ENCODE measurements at regions not wholly inside any gene's neighbourhood (a gene's known extent, or its start where the extent isn't known, plus 50 kb on each side); places are given as distances from the start of the nearest gene placed in this dataset.

DNA sequence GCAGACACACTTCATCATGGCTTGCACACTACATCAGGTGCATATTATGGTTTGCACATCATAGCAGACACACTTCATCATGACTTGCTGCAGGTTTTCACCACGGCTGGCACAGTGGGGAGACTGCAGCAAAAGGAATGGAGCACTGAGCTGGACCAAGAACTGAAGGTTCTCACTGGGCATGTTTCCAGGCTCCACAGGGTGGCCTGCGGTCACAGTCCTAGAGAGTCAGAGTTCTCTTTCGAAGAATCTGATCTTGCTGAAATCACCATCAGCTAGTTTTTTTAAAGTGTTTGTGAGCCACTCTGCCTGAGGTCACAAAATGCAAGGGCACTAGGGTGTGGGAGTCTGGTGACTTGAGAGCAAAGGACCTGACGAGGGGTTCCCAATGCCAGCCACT, 140.4 kb upstream of the NPY start:
- DNase-seq (ENCODE audit: low read depth) = no peak
- no peak for TF ChIP-seq CTCF (conservative IDR thresholded peaks at IDR 0.05; ENCODE audit: low read depth, low read length)
- no peak overlapping the region for H3K4me3 ChIP-seq (ENCODE audit: low read depth, low read length)

DNA sequence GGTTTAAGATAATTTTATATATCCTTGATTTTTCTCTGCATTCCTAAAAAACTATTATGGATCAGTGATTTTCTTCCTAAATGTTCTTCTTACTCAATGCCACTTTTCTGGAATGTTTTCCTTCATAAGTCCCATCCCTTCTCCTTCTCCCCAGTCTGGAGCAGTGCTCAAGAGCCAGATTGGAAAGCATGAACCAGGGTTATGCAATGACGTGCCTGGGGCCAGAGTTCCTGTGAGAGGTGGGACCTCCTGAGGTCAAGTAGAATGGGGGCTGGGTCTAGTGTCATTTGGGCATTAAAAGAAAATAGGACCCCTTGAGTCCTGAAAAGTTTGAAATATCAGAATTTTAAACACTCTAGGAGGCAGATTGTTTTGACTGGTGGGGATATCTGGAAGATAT, 132.0 kb upstream of the NPY start:
- H3K4me3 ChIP-seq (ENCODE audit: low read depth, low read length) = no peak overlapping the region
- TF ChIP-seq CTCF (conservative IDR thresholded peaks at IDR 0.05; ENCODE audit: low read depth, low read length) = no peak
- no peak for DNase-seq (ENCODE audit: low read depth)

- DNase-seq (ENCODE audit: low read depth) = no peak
- no peak for TF ChIP-seq CTCF (conservative IDR thresholded peaks at IDR 0.05; ENCODE audit: low read depth, low read length)
- no peak overlapping the region for H3K4me3 ChIP-seq (ENCODE audit: low read depth, low read length)
These were observed 131.6 kb upstream of the NPY start for GRCh38 chr7:24152356-24152755.

- no peak for TF ChIP-seq CTCF (conservative IDR thresholded peaks at IDR 0.05; ENCODE audit: low read depth, low read length)
- no peak for DNase-seq (ENCODE audit: low read depth)
- H3K4me3 ChIP-seq (ENCODE audit: low read depth, low read length) = no peak overlapping the region
These were observed 131.0 kb upstream of the NPY start for GRCh38 chr7:24152877-24153472.

GRCh38 chr7:24157666-24158065, 126.3 kb upstream of the NPY start:
- no peak for DNase-seq (ENCODE audit: low read depth)
- TF ChIP-seq CTCF (conservative IDR thresholded peaks at IDR 0.05; ENCODE audit: low read depth, low read length) = no peak
- H3K4me3 ChIP-seq (ENCODE audit: low read depth, low read length) = no peak overlapping the region

- H3K4me3 ChIP-seq (ENCODE audit: low read depth, low read length) = no peak overlapping the region
- no peak for DNase-seq (ENCODE audit: low read depth)
- no peak for TF ChIP-seq CTCF (conservative IDR thresholded peaks at IDR 0.05; ENCODE audit: low read depth, low read length)
These were observed 125.0 kb upstream of the NPY start for GRCh38 chr7:24158975-24159374.

GRCh38 chr7:24164401-24164800, 119.6 kb upstream of the NPY start:
- H3K4me3 ChIP-seq (ENCODE audit: low read depth, low read length) = no peak overlapping the region
- no peak for TF ChIP-seq CTCF (conservative IDR thresholded peaks at IDR 0.05; ENCODE audit: low read depth, low read length)
- DNase-seq (ENCODE audit: low read depth) = no peak

All from epithelial cell of proximal tubule (primary cell).